GM21390 (cell line): ENCODE measurements at regions not wholly inside any gene's neighbourhood (a gene's known extent, or its start where the extent isn't known, plus 50 kb on each side); places are given as distances from the start of the nearest gene placed in this dataset.
A peak's percentile ranks its signal among the peaks of the same experiment; 100 is the strongest.
"Not testable (repeated sequence)": the region's sequence is repeated elsewhere in the genome, so short reads cannot be mapped to it uniquely, and the experiment has no call there.

Experiments
- ATAC-seq: cut with Tn5 transposase; IDR thresholded peaks from one replicate; pipeline ENCODE4 v1.9.1; 2021; ENCODE audit not compliant: unreplicated experiment

- no peak for ATAC-seq
Measured at GRCh38 chr13:76663592-76664335, 222.4 kb downstream of the KCTD12 start.

DNA sequence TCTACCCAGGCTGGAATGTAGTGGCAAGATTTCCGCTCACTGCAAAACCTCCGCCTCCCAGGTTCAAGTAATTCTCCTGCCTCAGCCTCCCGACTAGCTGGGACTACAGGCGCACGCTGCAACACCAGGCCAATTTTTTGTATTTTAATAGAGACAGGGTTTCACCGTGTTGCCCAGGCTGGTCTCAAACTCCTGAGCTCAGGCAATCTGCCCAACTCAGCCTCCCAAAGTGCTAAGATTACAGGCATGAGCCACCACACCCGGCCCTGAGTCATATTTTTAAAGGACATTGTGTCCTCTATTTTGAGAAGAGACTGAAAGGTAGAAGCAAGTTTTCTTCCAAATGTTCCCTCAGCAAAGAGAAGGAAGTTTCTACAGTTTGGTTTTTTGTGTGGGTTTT lies 227.1 kb downstream of the KCTD12 start:
- ATAC-seq, result not testable (repeated sequence)

- no peak for ATAC-seq
Measured at GRCh38 chr13:76656500-76656899, 229.7 kb downstream of the KCTD12 start.

DNA sequence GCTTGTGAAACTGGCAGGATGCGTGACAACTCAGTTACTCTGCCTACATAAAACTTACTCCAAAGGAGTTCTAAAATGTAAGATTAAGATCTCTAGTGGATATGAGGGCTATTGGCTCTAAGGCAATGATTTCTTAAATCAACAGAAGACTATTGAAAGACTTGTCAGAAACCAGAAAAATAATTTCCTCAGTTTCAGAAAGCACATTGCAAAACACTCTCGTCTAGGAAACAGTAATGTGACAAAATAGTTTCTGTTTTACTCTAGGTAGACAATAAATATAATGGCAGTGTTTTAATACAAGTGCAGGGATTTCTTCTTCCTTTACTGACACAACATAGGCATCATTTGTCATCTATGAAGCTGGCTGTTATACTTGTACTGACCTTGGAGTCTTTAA lies 230.1 kb downstream of the KCTD12 start:
- ATAC-seq, result peak; percentile 51

DNA sequence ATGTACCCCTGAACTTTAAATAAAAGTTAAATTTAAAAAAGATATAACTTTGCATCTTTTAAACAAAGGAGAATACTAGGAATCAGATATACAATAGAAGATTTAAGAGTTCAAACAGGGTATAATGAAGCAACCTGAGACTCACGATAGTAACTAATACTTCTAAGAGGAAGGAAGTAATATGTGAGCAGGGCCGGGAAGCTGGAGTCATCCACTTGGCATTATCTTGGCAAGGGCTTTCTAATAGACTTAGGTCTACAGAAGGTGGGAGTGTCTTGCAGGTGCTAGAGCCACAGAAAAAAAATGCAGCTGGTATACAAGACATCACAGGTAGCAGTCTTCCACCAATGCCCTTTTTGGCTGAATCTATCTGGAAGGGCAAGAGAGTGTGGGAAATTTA lies 231.9 kb downstream of the KCTD12 start:
- ATAC-seq, result no peak

- no peak for ATAC-seq
Measured at GRCh38 chr13:76651286-76651685, 234.9 kb downstream of the KCTD12 start.

DNA sequence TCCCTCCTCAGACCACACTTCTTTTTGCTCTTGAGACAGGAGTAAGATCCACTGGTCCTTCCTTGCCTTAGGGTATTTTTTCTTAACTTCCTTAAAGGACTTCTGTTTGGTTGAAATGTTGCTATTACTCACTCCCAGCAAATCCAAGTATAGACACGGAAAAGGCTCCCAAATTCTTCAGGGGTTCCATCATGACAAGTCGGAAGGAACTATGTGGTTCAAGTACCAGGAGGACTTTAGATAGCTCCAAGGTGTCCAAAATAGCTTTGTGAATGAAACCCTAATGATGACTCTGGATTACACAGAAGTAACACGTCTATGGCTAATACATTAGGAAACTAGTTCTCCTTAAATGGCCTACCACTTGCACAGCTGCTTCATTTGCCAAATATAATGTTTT lies 238.7 kb downstream of the KCTD12 start:
- no peak for ATAC-seq

DNA sequence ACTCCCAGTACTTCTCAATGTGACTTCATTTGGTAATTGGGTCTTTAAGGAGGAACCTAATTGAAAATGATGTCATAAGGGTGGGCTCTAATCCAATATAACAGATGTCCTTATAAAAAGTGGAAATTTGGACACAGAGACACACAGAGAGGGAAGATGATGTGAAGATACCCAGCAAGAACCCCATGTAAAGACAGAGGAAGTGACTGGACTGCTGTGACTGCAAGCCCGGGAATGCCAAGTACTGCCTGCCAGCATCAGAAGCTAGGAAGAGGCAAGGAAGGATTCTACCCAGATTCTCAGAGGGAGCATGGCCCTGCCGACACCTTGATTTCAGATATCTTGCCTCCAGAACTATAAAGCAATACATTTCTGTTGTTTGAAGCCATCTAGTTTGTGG lies 239.3 kb downstream of the KCTD12 start:
- no peak for ATAC-seq

GRCh38 chr13:76645632-76646031 lies 240.6 kb downstream of the KCTD12 start:
- ATAC-seq, result no peak

GRCh38 chr13:76644906-76645305 lies 241.3 kb downstream of the KCTD12 start:
- ATAC-seq, result no peak

GRCh38 chr13:76643596-76643995 lies 242.6 kb downstream of the KCTD12 start:
- ATAC-seq, result no peak

DNA sequence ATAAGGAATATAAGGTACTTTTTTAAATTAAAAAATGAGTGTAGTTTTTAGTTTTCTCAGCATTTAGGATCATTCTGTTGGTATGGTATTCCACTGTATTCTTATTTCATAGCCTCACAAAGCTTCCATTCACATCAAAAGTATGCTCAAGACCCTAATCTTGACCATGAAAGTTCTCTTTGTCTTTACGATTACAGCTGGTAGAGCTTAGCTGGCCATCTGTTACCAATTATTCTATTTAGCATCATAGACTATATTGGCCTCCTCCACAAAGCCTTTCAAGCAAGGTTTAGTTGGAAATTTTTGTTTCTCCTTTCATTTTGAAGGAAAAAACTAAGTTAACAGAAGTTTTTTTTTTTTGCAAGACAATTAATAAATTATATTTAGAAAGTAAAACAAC lies 245.1 kb downstream of the KCTD12 start:
- no peak for ATAC-seq

DNA sequence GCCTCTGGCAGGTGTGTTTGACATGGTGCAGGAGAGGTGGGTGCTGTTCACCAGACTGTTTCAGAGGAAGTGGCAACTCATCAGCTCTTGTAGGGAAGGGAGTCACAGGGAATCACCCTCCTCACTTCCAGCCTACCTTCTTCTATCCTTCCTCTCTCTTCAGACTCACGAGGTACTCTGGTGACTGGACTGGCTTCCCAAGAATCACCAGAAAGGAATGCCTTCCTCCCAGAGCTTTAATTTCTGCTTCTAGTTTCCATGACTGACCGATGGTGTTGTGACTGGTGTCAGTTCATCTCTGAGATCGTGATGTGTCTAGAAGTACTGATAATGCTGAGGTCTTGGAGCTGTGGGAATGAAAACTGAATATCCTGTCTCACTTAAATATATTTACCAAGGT lies 247.3 kb downstream of the KCTD12 start:
- ATAC-seq, result no peak

- ATAC-seq, result no peak
Measured at GRCh38 chr13:76638181-76638580, 248.0 kb downstream of the KCTD12 start.

- ATAC-seq, result no peak
Measured at GRCh38 chr13:76637641-76638141, 248.5 kb downstream of the KCTD12 start.

DNA sequence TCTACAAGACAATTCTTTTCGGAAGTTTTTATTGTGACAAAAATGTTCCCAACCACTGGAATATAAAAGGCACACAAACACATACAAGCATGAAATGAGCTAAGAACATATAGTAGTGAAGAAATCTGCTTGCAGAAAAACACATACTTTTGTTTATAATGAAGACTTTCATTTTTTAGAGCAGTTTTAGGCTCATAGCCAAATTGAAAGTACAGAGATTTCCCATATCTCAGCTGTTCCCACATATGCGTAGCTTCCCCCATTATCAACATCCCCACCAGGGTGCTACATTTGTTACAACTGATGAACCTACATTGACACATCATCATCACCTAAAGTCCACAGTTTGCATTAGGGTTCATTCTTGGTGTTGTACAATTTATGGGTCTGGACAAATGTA lies 249.4 kb downstream of the KCTD12 start:
- ATAC-seq, result no peak

GRCh38 chr13:76635232-76636230 lies 250.7 kb downstream of the KCTD12 start:
- no peak for ATAC-seq

- no peak for ATAC-seq
Measured at GRCh38 chr13:76634431-76635191, 251.6 kb downstream of the KCTD12 start.

DNA sequence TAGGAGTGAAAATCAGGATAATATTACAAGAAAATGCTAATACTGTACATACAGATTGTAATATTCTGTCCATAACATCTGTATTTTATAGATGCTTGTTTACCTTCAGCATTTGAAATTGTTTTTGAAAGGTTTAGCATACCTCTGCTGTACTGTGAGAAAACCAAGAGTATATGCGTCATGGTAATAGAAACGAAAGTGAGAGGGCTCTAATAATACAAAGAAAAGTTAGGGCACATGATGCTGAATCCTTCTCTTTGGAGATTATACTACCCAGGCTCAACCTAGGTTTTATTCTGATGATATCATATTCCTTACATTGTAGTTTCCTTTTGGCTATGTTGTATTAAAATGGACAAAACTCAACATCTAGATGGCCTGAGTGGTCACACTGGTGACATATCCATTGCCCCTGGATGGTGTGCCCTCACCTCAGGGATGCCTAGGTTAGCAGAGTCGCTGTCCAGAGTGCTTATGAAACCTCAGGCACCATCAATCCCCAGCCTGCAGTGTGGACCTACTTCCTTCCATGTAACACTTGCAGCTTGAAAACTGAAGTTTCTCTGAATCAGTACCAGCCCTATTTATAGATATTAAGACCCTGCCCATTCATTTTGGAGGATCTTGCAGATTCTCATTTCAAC lies 253.7 kb downstream of the KCTD12 start:
- ATAC-seq, result no peak

GRCh38 chr13:76630629-76631230 lies 255.5 kb downstream of the KCTD12 start:
- no peak for ATAC-seq
